Panc1 (cell line): ENCODE measurements at regions not wholly inside any gene's neighbourhood (a gene's known extent, or its start where the extent isn't known, plus 50 kb on each side); places are given as distances from the start of the nearest gene placed in this dataset.

Experiments
- CTCF ChIP-seq: fragments of 450-650 bp; IDR thresholded peaks from 2 replicates; pipeline ENCODE4 v1.5.1; 2017; ENCODE audit warnings: mild to moderate bottlenecking
- POLR2AphosphoS5 ChIP-seq: IDR thresholded peaks from 2 replicates; pipeline ENCODE4 v1.6.1; 2012; ENCODE audit warnings: mild to moderate bottlenecking, low read depth, low read length, moderate library complexity
- SIN3A ChIP-seq: IDR thresholded peaks from 2 replicates; pipeline ENCODE4 v1.6.1; 2012; ENCODE audit warnings: low read depth, mild to moderate bottlenecking, low read length, moderate library complexity, borderline replicate concordance; ENCODE audit not compliant: insufficient read depth
- TCF7L2 ChIP-seq: IDR thresholded peaks from 2 replicates; pipeline ENCODE4 v1.6.1; 2011; ENCODE audit warnings: mild to moderate bottlenecking, low read depth, low read length, inconsistent platforms
- TF ChIP-seq, protein P1 (sequence below), 2 experiments: IDR thresholded peaks; 2 replicates each; pipeline ENCODE4 v1.6.1; 2011 to 2012; ENCODE audit warnings: low read depth in 2 of 2, control low read depth in 1 of 2, low read length in 1 of 2, mild to moderate bottlenecking in 1 of 2, moderate library complexity in 1 of 2; ENCODE audit not compliant: insufficient read depth in 1 of 2

GRCh38 chr2:158900345-158900744 is 68.1 kb upstream of the TANC1 start:
- no peak for TF ChIP-seq CTCF
- TF ChIP-seq, protein P1, sequence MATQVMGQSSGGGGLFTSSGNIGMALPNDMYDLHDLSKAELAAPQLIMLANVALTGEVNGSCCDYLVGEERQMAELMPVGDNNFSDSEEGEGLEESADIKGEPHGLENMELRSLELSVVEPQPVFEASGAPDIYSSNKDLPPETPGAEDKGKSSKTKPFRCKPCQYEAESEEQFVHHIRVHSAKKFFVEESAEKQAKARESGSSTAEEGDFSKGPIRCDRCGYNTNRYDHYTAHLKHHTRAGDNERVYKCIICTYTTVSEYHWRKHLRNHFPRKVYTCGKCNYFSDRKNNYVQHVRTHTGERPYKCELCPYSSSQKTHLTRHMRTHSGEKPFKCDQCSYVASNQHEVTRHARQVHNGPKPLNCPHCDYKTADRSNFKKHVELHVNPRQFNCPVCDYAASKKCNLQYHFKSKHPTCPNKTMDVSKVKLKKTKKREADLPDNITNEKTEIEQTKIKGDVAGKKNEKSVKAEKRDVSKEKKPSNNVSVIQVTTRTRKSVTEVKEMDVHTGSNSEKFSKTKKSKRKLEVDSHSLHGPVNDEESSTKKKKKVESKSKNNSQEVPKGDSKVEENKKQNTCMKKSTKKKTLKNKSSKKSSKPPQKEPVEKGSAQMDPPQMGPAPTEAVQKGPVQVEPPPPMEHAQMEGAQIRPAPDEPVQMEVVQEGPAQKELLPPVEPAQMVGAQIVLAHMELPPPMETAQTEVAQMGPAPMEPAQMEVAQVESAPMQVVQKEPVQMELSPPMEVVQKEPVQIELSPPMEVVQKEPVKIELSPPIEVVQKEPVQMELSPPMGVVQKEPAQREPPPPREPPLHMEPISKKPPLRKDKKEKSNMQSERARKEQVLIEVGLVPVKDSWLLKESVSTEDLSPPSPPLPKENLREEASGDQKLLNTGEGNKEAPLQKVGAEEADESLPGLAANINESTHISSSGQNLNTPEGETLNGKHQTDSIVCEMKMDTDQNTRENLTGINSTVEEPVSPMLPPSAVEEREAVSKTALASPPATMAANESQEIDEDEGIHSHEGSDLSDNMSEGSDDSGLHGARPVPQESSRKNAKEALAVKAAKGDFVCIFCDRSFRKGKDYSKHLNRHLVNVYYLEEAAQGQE (IDR thresholded peaks at IDR 0.05; ENCODE audit: insufficient read depth in 1 of 2, low read depth in 2 of 2, low read length in 1 of 2) = no peak
- no peak for TF ChIP-seq POLR2AphosphoS5
- no peak for TF ChIP-seq SIN3A
- TF ChIP-seq TCF7L2 = no peak
